Frontal cortex (tissue), 3 donors: ENCODE measurements at regions not wholly inside any gene's neighbourhood (a gene's known extent, or its start where the extent isn't known, plus 50 kb on each side); places are given as distances from the start of the nearest gene placed in this dataset.

ENCODE experiments used
- DNase-seq, 2 donors: peaks; one replicate each; pipeline ENCODE4 v3.0.0; 2012; ENCODE audit warnings: low spot score in 2 of 2
- FAIRE-seq: peaks from 2 replicates; lab custom pipeline; 2012; peaks lifted over from hg19 to GRCh38; lab: Jason Lieb, UNC
- donor health status: control.
- donor health status: control.
- donor health status: control.

DNA sequence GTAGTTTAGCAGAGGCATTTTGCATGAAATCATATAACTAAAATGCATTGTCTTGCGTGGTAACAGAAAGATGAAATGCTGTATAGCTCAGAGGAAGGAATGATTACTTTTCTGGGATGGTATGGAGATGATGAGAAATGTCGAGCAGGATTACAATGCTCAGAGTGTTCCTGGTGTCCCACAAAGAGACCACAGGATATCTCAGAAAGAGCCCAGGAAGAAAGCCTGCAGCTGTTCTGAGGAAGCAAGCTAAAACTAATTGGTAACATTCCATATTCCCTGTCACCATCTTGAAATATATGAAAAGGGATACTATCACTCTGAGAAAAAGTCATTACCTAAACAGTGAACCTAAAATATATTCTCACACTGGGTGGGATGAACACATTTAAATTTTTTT, 233.1 kb downstream of the POU4F1 start:
- no peak for DNase-seq
- no peak for FAIRE-seq

- FAIRE-seq (no peak), DNase-seq (no peak)
Measured at GRCh38 chr13:78364711-78365110, 238.6 kb downstream of the POU4F1 start.

DNA sequence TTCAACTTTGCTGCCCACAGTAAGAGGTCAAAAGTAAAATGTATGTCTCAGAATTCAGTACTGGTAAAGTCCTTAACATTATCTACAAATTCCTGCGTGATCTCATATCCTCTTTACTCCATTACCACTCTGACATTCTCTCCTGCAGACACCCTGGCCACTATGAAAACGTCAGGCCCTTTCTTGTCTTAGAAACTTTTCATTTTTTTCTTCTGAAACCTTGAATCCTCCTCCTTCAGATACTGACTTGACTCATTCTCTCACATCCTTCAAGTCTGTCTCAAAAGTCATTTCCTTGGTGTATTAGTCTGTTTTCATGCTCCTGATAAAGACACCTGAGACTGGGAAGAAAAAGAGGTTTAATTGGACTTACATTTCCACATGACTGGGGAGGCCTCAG, 262.3 kb downstream of the POU4F1 start:
- FAIRE-seq (no peak), DNase-seq (no peak)

- FAIRE-seq = no peak
- no peak for DNase-seq
Measured at GRCh38 chr13:78339927-78340326, 263.4 kb downstream of the POU4F1 start.

DNA sequence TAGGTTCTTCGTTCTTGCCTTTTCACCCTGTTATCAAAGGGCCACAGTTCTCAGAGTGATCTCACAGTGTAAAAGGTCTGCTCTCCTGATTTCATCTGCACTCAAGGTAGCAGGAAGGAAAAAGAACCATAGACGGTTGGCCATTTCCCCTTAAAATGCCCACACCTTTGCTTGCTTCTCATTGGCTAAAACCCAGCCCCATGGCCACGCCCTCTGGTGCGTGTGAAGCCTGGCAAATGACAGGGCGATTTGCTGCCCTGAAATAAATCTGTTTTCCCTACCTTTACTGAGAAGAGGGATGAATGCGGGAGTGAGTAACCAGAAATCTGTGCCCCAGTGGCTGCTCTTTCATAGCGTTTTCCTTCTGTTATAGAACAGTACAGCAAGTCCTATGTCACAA, 269.3 kb downstream of the POU4F1 start:
- FAIRE-seq (no peak), DNase-seq (no peak)

GRCh38 chr13:78326633-78327032, 276.7 kb downstream of the POU4F1 start:
- DNase-seq = no peak

DNA sequence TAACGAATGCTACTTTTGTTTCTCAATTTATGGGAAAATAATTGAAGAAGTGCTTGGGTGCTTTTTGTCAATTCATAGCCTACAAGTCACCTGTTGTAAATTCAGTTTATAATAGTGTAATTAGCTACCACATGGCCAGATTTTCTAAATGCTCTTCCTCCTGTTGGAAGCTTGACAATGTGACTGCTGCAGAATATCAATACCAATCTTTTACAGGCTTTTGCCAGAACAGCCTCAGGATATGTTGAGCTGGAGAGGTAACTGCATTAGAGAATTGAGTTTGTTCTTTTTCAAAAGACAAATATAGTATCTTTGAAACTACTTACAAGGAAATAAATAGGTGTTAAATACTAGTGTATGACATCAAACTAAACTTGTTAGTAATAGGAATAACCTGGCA, 277.8 kb downstream of the POU4F1 start:
- no peak for FAIRE-seq
- no peak for DNase-seq

More at GRCh38 chr13:78326633-78327032, 276.7 kb downstream of the POU4F1 start:
- FAIRE-seq = no peak

GRCh38 chr13:78323848-78324247, 279.5 kb downstream of the POU4F1 start:
- no peak for DNase-seq
- no peak for FAIRE-seq

DNA sequence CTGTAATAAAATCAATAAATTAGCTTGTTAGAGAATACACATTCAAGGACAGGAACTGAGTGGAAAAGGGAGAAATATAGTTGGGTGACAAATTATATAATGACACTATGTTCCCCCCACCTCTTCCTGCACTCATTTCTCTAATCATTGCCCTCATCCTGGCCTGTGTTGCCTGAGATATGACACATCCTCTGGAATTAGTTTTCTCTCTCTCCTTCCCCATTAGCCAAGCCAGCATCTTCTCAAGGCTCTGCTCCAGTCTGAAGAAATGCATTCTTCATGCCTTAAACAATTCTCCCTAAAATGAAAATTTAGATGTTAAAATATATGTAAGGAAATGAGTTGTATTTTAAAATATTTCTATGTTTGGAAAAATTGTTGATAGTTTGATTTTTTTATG, 280.3 kb downstream of the POU4F1 start:
- DNase-seq = no peak
- FAIRE-seq = no peak

DNA sequence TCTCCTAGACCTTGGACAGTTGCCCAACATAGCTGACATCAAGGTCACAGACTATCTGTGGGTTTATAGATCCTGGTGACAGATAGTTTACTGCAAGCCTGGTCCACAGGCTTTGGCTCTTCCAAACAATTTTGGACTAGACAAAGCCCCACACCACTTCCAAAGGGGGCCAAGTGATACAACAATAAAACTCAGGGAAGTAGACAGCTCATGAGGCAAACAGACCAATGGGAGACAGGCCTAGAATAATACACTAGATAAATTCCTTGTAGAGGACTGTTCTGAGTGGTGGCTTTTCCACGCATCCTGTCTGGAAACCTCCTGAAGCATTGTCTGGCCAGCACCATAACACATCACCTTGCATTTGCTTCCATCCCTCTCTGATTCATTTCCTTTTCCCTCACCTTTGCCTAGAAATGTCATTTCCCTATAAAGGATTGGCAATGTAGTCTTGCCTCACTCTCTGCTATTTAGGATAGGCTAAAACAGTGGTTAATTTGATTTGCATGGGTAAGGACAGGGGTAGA, 284.2 kb downstream of the POU4F1 start:
- FAIRE-seq (no peak), DNase-seq (no peak)

DNA sequence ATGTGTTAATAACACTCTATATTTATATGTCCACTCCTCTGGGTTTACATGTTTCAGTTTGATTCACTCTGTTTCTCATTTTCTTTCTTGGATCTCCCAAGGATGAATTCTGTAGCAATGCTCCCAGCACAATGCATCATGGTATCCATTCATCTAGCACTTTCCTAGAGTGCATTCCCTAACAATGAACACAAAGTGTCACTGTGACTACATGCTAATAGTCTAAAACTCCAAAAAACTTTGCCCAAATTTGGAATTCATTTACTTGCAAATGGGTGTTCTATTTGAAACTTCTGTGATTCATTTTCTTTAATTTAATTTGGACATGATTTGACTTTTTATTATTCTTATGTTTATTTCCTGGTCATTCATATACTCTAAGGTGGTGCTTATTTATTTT, 286.3 kb downstream of the POU4F1 start:
- DNase-seq = peak in 1 of 2 donors; percentile 3
- peak; percentile 3 for FAIRE-seq

DNA sequence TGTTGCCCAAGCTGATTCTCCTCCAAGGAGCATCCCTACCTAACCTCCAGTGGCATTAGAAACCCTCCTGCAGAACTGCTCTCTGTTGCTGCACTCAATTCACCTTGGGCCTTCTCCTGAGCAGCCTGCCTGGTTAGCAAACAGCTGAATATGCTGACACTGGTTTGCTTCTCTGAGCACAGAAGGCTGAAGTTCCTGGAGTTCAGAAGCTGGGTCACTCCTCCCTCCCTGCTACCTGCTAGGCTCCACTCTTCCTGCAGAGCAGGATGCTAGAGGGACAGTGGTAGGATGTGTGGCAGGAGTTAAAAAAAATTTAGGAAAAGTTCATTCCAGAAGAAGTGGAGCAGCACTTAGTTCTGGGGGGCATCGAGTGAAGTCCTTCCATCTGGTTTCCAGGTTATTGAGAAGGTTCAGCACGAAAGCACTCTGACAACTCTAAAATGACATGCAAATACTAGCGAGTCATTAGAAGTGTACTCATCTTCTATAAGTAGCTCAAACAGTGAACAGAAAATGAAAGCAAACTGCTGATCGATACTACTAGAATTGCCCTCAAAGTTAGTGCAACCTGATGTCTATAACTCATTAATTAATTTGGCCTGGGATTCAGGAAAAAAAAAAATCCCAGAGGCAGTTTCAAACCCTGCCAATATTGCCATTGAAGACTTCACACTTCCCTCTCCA, 293.7 kb downstream of the POU4F1 start:
- no peak for DNase-seq
- no peak for FAIRE-seq

DNA sequence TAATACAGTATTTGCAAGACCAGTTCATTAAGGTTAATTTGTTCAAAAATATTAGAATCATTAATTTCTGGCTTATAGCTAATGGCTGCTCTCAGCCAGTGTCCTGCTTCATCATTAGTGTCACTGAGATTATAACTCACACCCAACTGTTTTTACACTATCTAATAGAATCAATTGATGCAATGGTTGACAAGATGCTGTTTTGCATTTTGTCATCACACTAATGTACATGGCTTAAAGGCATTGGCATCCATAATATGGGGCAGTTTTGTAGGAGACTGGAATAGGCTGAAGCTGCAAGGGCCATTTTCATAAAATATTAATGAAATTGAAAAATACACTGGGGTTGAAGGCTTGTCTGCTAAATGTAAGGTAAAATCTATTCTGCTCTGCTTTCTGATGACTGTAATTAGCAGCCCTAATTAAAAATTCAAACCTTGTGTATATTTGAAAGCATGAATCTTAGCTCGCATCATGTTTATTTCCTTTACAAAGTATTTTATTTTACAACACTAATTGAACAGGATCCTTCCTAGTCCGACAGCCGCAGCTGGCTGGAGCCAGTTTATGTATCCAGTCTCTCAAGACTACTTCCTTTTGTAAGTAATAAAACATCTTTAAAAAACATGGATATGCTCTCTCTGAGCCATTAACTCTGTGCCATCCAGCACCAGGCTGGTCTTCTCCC, 296.7 kb downstream of the POU4F1 start:
- FAIRE-seq (no peak), DNase-seq (no peak)

DNA sequence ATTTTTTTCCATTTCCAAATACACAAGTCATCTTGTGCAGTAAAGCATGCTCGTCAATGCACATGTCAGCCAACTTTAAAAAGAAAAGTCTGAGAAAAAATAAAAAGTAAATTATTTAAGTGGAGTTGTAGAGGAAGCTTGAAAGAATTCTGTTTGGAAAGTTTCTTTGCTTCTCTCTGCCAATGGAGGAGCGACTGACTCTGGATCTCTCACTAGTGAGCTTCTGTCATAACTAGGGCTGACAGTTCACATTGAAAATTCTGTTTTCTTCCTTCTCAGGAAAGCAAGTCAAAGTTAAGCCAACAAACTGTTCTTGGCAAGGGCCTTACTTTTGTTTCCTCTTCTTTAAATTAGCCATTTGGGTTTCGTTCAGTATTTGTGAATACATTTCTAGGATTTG, 298.2 kb downstream of the POU4F1 start:
- FAIRE-seq (no peak), DNase-seq (no peak)

DNA sequence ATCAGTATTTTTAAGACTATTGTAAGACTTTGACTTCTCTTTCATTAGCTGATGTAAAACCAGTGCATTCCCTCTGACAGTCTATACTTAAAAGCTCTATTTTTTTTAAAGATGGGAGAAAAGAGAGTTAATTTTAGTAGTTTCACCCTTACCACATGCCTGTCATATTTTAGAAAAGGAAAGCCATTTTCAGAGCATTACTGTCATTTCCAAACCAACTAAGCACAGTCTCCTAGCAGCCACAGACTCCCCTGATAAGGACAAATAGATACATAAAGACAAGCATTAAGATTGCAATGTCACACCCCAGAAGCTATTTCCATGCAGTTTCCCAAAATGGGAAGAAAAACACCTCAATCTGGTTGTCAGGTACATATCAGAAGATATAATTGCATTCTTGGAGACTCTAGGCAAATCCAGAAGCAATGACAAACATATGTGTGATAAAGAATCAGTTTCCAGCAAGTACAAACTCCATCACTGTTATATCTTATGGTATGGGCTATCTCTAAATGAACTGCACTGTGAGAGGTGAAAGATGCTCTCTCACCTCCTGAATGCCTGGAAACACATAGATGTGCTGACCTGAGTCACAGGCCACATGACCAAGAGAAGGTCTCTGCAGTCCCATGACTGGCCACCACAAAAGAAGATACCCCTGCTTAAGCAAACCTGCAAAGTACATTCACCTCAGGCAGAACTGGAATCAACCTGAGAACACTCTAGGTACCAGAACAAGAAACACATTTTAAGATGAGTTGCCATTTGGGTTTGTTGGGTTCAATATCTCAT, 303.3 kb downstream of the POU4F1 start:
- DNase-seq = no peak
- no peak for FAIRE-seq

DNA sequence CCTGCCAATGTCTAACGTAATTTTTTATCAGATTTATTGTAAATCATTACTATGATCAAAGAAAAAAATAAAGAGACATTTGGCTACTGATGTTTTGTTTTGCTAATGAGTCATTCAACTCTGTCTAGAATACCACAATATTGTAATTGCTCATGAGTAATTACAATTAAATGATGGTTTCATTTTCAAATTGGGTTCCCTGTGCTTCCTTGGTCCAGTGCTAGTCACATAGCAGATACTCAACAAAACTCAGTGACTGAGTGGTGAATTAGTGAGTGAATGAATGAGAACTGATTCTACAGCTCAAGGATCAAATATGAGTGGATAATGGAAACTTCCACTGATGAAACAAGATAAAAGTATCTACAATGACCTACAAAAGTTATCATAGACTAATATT, 304.7 kb downstream of the POU4F1 start:
- DNase-seq (no peak), FAIRE-seq (no peak)

DNA sequence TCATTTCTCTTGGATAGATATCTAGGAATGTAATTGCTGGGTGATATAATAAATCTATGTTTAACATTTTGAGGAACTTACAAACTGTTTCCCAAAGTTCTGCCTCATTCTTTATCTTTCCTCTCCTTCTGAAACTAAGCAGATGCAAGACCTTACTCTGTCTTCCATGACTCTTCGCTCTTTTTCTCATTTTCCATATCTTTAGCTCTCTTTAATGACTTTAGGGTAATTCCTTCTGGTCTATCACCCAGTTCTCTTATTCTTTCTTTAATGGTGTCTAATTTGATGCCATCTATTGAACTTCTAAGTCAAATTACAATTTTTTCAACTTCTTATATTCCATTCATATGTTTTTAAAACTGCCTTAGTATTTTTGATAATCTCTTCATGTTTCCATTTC, 316.6 kb downstream of the POU4F1 start:
- DNase-seq (no peak), FAIRE-seq (no peak)

DNA sequence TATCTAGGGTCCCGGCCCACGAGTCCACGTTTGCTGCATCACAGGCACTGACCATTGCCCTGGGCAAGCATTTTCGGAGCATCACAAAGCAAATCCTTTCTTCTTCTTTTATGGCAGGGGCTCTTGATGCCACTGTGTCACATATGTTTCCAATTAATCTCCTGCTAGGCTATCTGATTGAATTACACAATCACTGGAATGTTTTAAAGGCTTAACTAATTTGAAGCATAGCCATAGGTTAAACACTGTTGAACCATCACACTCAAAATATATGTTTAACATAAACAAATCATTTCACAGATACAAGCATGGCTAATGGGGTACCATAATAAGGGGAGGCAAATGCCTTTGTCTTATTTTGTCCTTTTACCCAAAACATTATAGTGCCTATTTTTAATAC, 338.3 kb downstream of the POU4F1 start:
- no peak for FAIRE-seq
- no peak for DNase-seq

GRCh38 chr13:78258304-78258703, 339.7 kb upstream of the EDNRB start:
- no peak for DNase-seq
- no peak for FAIRE-seq

DNA sequence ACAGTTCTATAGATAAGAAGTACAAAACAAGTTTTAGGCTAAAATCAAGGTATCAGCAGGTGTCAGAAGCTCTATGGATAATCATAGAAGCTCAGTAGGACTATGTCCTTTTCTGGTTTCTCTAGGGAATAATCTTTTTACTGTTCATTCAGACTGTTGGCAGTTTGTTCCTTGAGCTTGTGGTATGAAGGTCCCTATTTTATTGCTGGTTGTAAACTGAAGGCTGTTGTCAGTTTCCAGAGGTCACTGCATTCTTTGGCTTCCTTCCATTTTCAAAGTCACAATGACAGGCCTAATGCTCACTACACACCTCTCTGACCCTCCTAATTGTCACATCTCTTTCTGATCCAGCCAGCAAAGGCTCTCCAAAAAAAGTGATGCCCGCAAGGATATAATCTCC, 337.9 kb upstream of the EDNRB start:
- DNase-seq (no peak), FAIRE-seq (no peak)

DNA sequence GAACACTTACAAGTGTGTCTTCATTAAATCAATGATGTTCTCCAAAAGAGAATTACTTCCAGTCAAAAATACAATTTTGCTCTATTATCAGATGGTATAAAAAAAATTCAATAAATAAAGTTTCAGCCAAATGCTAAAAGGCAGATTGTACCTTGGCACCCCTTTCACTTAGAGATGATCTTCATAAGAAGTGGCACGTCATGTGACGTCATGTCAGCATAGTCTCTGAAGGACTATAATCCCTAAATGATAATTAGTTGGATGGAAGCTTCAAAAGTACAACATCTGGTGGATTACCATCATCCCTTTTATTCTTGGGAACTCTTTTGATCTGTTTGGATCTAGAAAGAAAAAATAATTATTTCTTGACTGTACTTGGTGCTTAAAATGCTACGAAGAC, 335.5 kb upstream of the EDNRB start:
- DNase-seq (no peak), FAIRE-seq (no peak)
